ENCODE measurements at regions not wholly inside any gene's neighbourhood (a gene's known extent, or its start where the extent isn't known, plus 50 kb on each side); places are given as distances from the start of the nearest gene placed in this dataset.

DNA sequence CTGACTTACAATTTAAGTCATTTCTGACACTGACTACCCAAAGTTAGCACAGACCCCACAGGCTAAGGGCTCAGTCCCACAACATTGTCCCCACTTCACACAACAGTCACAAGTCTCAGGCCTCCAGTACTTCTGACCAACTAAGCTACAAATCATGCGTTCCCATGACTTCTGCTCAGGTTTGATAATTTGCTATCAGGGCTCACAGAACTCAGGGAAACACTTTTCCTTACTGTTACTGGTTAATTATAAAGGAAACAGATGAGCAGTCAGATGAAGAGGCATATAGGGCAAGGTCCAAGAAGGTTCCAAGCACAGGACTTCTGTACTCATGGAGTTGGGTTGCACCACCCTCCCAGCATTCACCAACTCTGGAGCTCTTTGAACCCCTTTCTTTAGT lies 151.2 kb upstream of the TNR start:
- no peak overlapping the region for H3K27ac ChIP-seq
- TF ChIP-seq, protein P1, sequence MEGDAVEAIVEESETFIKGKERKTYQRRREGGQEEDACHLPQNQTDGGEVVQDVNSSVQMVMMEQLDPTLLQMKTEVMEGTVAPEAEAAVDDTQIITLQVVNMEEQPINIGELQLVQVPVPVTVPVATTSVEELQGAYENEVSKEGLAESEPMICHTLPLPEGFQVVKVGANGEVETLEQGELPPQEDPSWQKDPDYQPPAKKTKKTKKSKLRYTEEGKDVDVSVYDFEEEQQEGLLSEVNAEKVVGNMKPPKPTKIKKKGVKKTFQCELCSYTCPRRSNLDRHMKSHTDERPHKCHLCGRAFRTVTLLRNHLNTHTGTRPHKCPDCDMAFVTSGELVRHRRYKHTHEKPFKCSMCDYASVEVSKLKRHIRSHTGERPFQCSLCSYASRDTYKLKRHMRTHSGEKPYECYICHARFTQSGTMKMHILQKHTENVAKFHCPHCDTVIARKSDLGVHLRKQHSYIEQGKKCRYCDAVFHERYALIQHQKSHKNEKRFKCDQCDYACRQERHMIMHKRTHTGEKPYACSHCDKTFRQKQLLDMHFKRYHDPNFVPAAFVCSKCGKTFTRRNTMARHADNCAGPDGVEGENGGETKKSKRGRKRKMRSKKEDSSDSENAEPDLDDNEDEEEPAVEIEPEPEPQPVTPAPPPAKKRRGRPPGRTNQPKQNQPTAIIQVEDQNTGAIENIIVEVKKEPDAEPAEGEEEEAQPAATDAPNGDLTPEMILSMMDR (conservative IDR thresholded peaks at IDR 0.05), result no peak

DNA sequence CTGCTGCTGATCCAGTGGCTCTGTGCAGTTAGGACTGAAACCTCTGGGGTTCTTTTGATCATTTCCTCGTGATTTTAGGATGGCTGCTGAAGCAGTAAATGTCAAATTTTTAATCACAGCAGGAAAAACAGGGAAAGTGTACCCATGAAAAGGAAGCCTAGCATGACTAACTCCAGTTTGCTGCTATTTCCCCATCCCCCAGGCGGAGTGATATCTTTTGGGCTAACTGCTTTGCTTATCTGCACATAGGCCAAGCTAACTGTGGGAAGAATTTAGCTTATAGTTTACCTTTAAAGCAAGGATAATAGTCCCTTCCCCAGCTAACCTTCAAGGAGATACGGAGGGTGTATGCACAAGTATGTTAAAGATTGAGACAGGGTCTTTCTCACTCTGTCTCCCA lies 149.8 kb upstream of the TNR start:
- TF ChIP-seq, protein P1 (conservative IDR thresholded peaks at IDR 0.05), result no peak
- H3K27ac ChIP-seq, result no peak overlapping the region

GRCh38 chr1:175892686-175893085 lies 149.3 kb upstream of the TNR start:
- H3K27ac ChIP-seq, result no peak overlapping the region
- TF ChIP-seq, protein P1 (conservative IDR thresholded peaks at IDR 0.05), result no peak

GRCh38 chr1:175891783-175892309 lies 148.5 kb upstream of the TNR start:
- TF ChIP-seq, protein P1 (conservative IDR thresholded peaks at IDR 0.05), result no peak
- H3K27ac ChIP-seq, result no peak overlapping the region

GRCh38 chr1:175890958-175891357 lies 147.6 kb upstream of the TNR start:
- TF ChIP-seq, protein P1 (conservative IDR thresholded peaks at IDR 0.05), result no peak

GRCh38 chr1:175889848-175890247 lies 146.5 kb upstream of the TNR start:
- TF ChIP-seq, protein P1 (conservative IDR thresholded peaks at IDR 0.05), result no peak
- H3K27ac ChIP-seq, result no peak overlapping the region

More at GRCh38 chr1:175890958-175891357, 147.6 kb upstream of the TNR start:
- H3K27ac ChIP-seq, result no peak overlapping the region

DNA sequence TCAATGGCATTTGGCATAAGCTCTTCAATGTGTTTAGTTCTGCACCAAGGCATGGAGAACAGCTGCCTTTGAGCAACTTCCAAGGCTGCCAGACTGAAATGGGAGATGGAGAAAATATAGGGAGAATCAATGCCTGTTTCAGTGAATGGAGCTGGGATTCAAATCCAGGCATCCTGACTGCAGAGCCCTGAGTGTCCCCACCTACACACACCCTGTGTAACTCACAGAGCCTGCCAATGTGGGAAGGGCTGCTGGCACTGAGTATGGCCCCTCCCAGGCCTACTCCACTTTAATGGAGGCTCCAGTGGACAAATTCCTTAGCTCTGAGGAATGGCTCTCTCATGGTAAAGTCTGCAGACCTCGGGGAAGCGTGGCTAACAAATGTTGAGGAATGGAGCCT lies 145.6 kb upstream of the TNR start:
- TF ChIP-seq, protein P1 (conservative IDR thresholded peaks at IDR 0.05), result no peak
- H3K27ac ChIP-seq, result no peak overlapping the region

Data from VCaP (cell line).